ENCODE measurements at regions not wholly inside any gene's neighbourhood (a gene's known extent, or its start where the extent isn't known, plus 50 kb on each side); places are given as distances from the start of the nearest gene placed in this dataset.

DNA sequence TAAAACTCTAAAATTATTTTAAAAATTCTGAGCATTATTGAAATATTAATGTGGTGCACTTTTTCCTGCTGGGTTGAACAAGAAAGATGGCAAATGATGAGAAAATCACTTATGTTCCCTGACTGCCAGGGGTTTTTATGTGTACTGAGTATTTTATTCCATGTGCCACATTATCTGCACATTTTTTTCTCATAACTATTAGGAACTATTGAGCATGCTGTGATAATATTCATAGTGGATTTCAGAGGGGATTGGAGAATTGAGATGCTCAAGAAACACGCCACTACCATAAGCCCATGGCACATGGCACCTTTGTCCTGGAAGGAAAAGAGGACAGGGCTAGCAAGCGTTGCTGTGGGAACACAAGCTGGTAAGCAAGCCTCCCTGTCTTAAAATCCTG is 478.5 kb upstream of the GYPC start:
- Mint-ChIP-seq H3K9me3 (ENCODE audit: insufficient read depth) (no peaks in the 10 kb centered on the region), H3K4me1 (no peaks in the 10 kb centered on the region), H3K27me3 (no peaks in the 10 kb centered on the region), H3K27ac (no peak overlapping the region), H3K4me3 (no peak overlapping the region)
- Histone ChIP-seq H3K27me3 (replicated peaks in 1 of 4; ENCODE audit: control extremely low read depth in 1 of 4, control insufficient read depth in 3 of 4, insufficient read depth in 4 of 4, low read length in 3 of 4) (no peaks in the 10 kb centered on the region), H3K4me3 (ENCODE audit: control extremely low read depth in 1 of 5, extremely low read depth in 1 of 5, insufficient read depth in 1 of 5, low read depth in 2 of 5, low read length in 4 of 5) (no peak overlapping the region), H3K36me3 (replicated peaks in 1 of 2; ENCODE audit: control extremely low read depth in 1 of 2, control insufficient read depth in 1 of 2, extremely low read depth in 1 of 2, insufficient read depth in 2 of 2, low read length in 1 of 2) (no peaks in the 10 kb centered on the region), H2AFZ (ENCODE audit: insufficient read depth, low read depth, low read length, poor library complexity, severe bottlenecking) (no peak overlapping the region), H3K9ac (ENCODE audit: low read length) (no peak overlapping the region), H3K4me1 (ENCODE audit: control insufficient read depth in 2 of 2, insufficient read depth in 2 of 2, low read length in 2 of 2) (no peaks in the 10 kb centered on the region), H3K9me3 (ENCODE audit: control extremely low read depth in 1 of 3, control insufficient read depth in 2 of 3, insufficient read depth in 1 of 3, low read length in 2 of 3) (peaks cover 0 to 8% (median 0%) of the 10 kb centered on the region in 3 donors), H3K4me2 (replicated peaks; ENCODE audit: low read depth, low read length, poor library complexity, severe bottlenecking) (no peak overlapping the region), H4K20me1 (ENCODE audit: control insufficient read depth, insufficient read depth, low read length, poor library complexity, severe bottlenecking) (no peaks in the 10 kb centered on the region), H3K79me2 (ENCODE audit: control insufficient read depth, insufficient read depth, low read length) (no peaks in the 10 kb centered on the region), H3K27ac (ENCODE audit: low read length in 2 of 2) (no peak overlapping the region)
- DNase-seq (no peak), ATAC-seq (ENCODE audit: low read depth) (no peak)
- CTCF ChIA-PET = no interaction called here
- intact Hi-C loops (cut with micrococcal nuclease) = no loop called here
- TF ChIP-seq, protein P1, sequence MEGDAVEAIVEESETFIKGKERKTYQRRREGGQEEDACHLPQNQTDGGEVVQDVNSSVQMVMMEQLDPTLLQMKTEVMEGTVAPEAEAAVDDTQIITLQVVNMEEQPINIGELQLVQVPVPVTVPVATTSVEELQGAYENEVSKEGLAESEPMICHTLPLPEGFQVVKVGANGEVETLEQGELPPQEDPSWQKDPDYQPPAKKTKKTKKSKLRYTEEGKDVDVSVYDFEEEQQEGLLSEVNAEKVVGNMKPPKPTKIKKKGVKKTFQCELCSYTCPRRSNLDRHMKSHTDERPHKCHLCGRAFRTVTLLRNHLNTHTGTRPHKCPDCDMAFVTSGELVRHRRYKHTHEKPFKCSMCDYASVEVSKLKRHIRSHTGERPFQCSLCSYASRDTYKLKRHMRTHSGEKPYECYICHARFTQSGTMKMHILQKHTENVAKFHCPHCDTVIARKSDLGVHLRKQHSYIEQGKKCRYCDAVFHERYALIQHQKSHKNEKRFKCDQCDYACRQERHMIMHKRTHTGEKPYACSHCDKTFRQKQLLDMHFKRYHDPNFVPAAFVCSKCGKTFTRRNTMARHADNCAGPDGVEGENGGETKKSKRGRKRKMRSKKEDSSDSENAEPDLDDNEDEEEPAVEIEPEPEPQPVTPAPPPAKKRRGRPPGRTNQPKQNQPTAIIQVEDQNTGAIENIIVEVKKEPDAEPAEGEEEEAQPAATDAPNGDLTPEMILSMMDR (IDR thresholded peaks at IDR 0.05) = no peak
- TF ChIP-seq EZH2 (IDR thresholded peaks at IDR 0.05; ENCODE audit: borderline replicate concordance, insufficient read depth, low read depth, low read length, poor library complexity, severe bottlenecking) = no peak
- WGBS (ENCODE audit: insufficient coverage) = 100% methylated on average over 1 of the region's 2 CpGs
- POLR2A ChIA-PET = no interaction called here

DNA sequence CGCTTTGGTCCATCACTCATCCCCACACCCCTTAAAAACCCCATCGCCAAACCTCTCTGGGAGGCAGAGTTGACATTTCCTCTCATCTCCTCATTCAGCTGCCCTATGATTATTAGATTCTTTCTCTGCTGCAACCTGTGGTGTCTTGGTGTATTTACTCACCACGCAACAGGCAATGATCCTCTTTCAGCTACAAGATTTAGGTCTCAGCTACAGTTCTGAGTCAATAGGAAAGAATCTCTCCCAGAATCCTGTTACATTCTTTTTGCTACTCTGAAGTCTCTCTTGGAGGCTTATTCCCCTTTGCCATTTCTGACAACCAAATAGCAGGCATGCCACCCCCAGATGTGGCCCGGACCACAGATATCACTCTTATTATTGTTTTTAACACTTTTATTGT is 468.3 kb upstream of the GYPC start:
- no peak overlapping the region for H3K9ac ChIP-seq (ENCODE audit: low read length)
- H3K27ac Mint-ChIP-seq = no peak overlapping the region
- H3K27ac ChIP-seq (ENCODE audit: low read length in 2 of 2) = no peak overlapping the region
- no peak overlapping the region for H3K4me3 ChIP-seq (ENCODE audit: control extremely low read depth in 1 of 5, extremely low read depth in 1 of 5, insufficient read depth in 1 of 5, low read depth in 2 of 5, low read length in 4 of 5)
- H3K4me1 ChIP-seq (ENCODE audit: control insufficient read depth in 2 of 2, insufficient read depth in 2 of 2, low read length in 2 of 2) = no peaks in the 10 kb centered on the region
- H3K79me2 ChIP-seq (ENCODE audit: control insufficient read depth, insufficient read depth, low read length) = no peaks in the 10 kb centered on the region
- no peaks in the 10 kb centered on the region for H3K27me3 ChIP-seq (replicated peaks in 1 of 4; ENCODE audit: control extremely low read depth in 1 of 4, control insufficient read depth in 3 of 4, insufficient read depth in 4 of 4, low read length in 3 of 4)
- intact Hi-C loops (cut with micrococcal nuclease) = no loop called here
- no peak overlapping the region for H3K4me3 Mint-ChIP-seq
- TF ChIP-seq EZH2 (IDR thresholded peaks at IDR 0.05; ENCODE audit: borderline replicate concordance, insufficient read depth, low read depth, low read length, poor library complexity, severe bottlenecking) = no peak
- TF ChIP-seq, protein P1 (IDR thresholded peaks at IDR 0.05) = no peak
- 100% methylated on average over 2 of the region's 4 CpGs for WGBS (ENCODE audit: insufficient coverage)
- H3K36me3 ChIP-seq (replicated peaks in 1 of 2; ENCODE audit: control extremely low read depth in 1 of 2, control insufficient read depth in 1 of 2, extremely low read depth in 1 of 2, insufficient read depth in 2 of 2, low read length in 1 of 2) = no peaks in the 10 kb centered on the region
- H3K4me1 Mint-ChIP-seq = no peaks in the 10 kb centered on the region
- H3K9me3 Mint-ChIP-seq (ENCODE audit: insufficient read depth) = no peaks in the 10 kb centered on the region
- no peak overlapping the region for H3K4me2 ChIP-seq (replicated peaks; ENCODE audit: low read depth, low read length, poor library complexity, severe bottlenecking)
- no peak overlapping the region for H2AFZ ChIP-seq (ENCODE audit: insufficient read depth, low read depth, low read length, poor library complexity, severe bottlenecking)
- no peaks in the 10 kb centered on the region for H3K9me3 ChIP-seq (ENCODE audit: control extremely low read depth in 1 of 3, control insufficient read depth in 2 of 3, insufficient read depth in 1 of 3, low read length in 2 of 3)
- ATAC-seq (ENCODE audit: low read depth) = no peak
- H4K20me1 ChIP-seq (ENCODE audit: control insufficient read depth, insufficient read depth, low read length, poor library complexity, severe bottlenecking) = no peaks in the 10 kb centered on the region
- H3K27me3 Mint-ChIP-seq = no peaks in the 10 kb centered on the region
- no peak for DNase-seq
- ChIA-PET POLR2A (no interaction called here), CTCF (no interaction called here)
